ENCODE measurements at regions not wholly inside any gene's neighbourhood (a gene's known extent, or its start where the extent isn't known, plus 50 kb on each side); places are given as distances from the start of the nearest gene placed in this dataset.

DNA sequence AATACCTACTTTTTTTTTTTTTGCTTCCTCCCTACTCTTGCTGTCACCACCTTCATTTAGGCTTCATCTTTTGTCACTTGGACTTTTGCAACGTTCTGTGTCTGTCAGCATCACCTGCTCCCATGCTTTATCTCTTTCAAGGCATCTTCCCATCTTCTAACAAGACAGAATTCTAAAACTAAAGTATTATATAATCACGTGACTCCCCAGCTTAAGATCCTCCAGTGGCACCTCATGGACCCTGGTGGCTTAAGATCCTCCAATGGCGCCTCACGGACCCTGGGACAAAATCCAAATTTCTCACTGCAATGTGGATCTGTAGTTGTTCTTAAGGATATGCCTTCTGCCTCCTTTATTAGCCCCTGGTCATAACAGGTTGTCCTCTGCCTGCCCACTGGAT lies 248.2 kb upstream of the SORL1-AS1 start:
- Histone ChIP-seq H3K4me1 (ENCODE audit: control insufficient read depth in 2 of 2, insufficient read depth in 2 of 2, low read length in 2 of 2) (no peaks in the 10 kb centered on the region), H2AFZ (ENCODE audit: insufficient read depth, low read depth, low read length, poor library complexity, severe bottlenecking) (no peak overlapping the region), H3K4me2 (replicated peaks; ENCODE audit: low read depth, low read length, poor library complexity, severe bottlenecking) (no peak overlapping the region), H3K9me3 (ENCODE audit: control extremely low read depth in 1 of 3, control insufficient read depth in 2 of 3, insufficient read depth in 1 of 3, low read length in 2 of 3) (no peaks in the 10 kb centered on the region), H3K79me2 (ENCODE audit: control insufficient read depth, insufficient read depth, low read length) (no peaks in the 10 kb centered on the region), H3K27ac (ENCODE audit: low read length in 2 of 2) (no peak overlapping the region), H3K36me3 (replicated peaks in 1 of 2; ENCODE audit: control extremely low read depth in 1 of 2, control insufficient read depth in 1 of 2, extremely low read depth in 1 of 2, insufficient read depth in 2 of 2, low read length in 1 of 2) (no peaks in the 10 kb centered on the region), H3K9ac (ENCODE audit: low read length) (no peak overlapping the region), H3K4me3 (ENCODE audit: control extremely low read depth in 1 of 5, extremely low read depth in 1 of 5, insufficient read depth in 1 of 5, low read depth in 2 of 5, low read length in 4 of 5) (no peak overlapping the region), H3K27me3 (replicated peaks in 1 of 4; ENCODE audit: control extremely low read depth in 1 of 4, control insufficient read depth in 3 of 4, insufficient read depth in 4 of 4, low read length in 3 of 4) (peaks cover 0 to 6% (median 3%) of the 10 kb centered on the region in 4 experiments), H4K20me1 (ENCODE audit: control insufficient read depth, insufficient read depth, low read length, poor library complexity, severe bottlenecking) (no peaks in the 10 kb centered on the region)
- H3K4me1 Mint-ChIP-seq = no peaks in the 10 kb centered on the region
- no peaks in the 10 kb centered on the region for H3K9me3 Mint-ChIP-seq (ENCODE audit: insufficient read depth)
- intact Hi-C loops (cut with micrococcal nuclease) = no loop called here
- H3K4me3 Mint-ChIP-seq = no peak overlapping the region
- ChIA-PET CTCF (no interaction called here), POLR2A (no interaction called here)
- TF ChIP-seq EZH2 (IDR thresholded peaks at IDR 0.05; ENCODE audit: borderline replicate concordance, insufficient read depth, low read depth, low read length, poor library complexity, severe bottlenecking) = no peak
- no peak for TF ChIP-seq CTCF (IDR thresholded peaks at IDR 0.05)
- DNase-seq (no peak), ATAC-seq (ENCODE audit: low read depth) (no peak)
- no peak overlapping the region for H3K27ac Mint-ChIP-seq
- 100% methylated on average over 1 of the region's 4 CpGs for WGBS (ENCODE audit: insufficient coverage)
- H3K27me3 Mint-ChIP-seq = peaks cover 47% of the 10 kb centered on the region

DNA sequence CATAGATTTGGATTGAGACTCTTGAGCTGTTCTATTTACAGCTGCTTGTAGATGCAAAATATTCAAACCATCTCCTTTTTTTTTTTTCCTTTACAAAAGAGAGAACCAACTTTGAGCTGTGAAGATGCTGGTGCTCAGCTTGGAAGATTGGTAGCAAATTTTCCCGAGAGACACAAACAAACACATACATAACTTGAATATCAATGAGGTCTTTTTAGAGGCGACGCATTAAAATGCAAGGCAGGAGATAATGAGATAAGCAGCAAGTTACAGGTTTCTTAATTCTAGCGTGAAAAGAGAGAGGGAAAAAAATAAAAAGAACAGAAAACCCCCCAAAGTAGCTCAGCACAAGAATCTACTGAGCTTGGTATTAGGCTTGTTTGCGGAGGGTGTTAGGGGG lies 247.0 kb upstream of the SORL1-AS1 start:
- WGBS (ENCODE audit: insufficient coverage) = no CpG with 5 or more reads among the region's 5 CpGs
- no peak for DNase-seq
- POLR2A ChIA-PET = interaction anchor here (0.5 kb wide), 1 partner anchor 1091 kb away, joined by 9 read pairs; no protein-coding TSS in a partner anchor
- H2AFZ ChIP-seq (ENCODE audit: insufficient read depth, low read depth, low read length, poor library complexity, severe bottlenecking) = no peak overlapping the region
- TF ChIP-seq CTCF (IDR thresholded peaks at IDR 0.05) = no peak
- no peak for TF ChIP-seq EZH2 (IDR thresholded peaks at IDR 0.05; ENCODE audit: borderline replicate concordance, insufficient read depth, low read depth, low read length, poor library complexity, severe bottlenecking)
- no peak overlapping the region for H3K4me3 ChIP-seq (ENCODE audit: control extremely low read depth in 1 of 5, extremely low read depth in 1 of 5, insufficient read depth in 1 of 5, low read depth in 2 of 5, low read length in 4 of 5)
- no peaks in the 10 kb centered on the region for H3K9me3 ChIP-seq (ENCODE audit: control extremely low read depth in 1 of 3, control insufficient read depth in 2 of 3, insufficient read depth in 1 of 3, low read length in 2 of 3)
- H3K27me3 ChIP-seq (replicated peaks in 1 of 4; ENCODE audit: control extremely low read depth in 1 of 4, control insufficient read depth in 3 of 4, insufficient read depth in 4 of 4, low read length in 3 of 4) = peaks cover 0 to 6% (median 3%) of the 10 kb centered on the region in 4 experiments
- intact Hi-C loops (cut with micrococcal nuclease) = no loop called here
- no peak overlapping the region for H3K27ac Mint-ChIP-seq
- CTCF ChIA-PET = no interaction called here
- no peak overlapping the region for H3K27ac ChIP-seq (ENCODE audit: low read length in 2 of 2)
- no peak overlapping the region for H3K4me3 Mint-ChIP-seq
- no peaks in the 10 kb centered on the region for H3K9me3 Mint-ChIP-seq (ENCODE audit: insufficient read depth)
- H3K79me2 ChIP-seq (ENCODE audit: control insufficient read depth, insufficient read depth, low read length) = no peaks in the 10 kb centered on the region
- no peaks in the 10 kb centered on the region for H3K36me3 ChIP-seq (replicated peaks in 1 of 2; ENCODE audit: control extremely low read depth in 1 of 2, control insufficient read depth in 1 of 2, extremely low read depth in 1 of 2, insufficient read depth in 2 of 2, low read length in 1 of 2)
- no peaks in the 10 kb centered on the region for H3K4me1 Mint-ChIP-seq
- peaks cover 51% of the 10 kb centered on the region for H3K27me3 Mint-ChIP-seq
- ATAC-seq (ENCODE audit: low read depth) = no peak
- H3K4me2 ChIP-seq (replicated peaks; ENCODE audit: low read depth, low read length, poor library complexity, severe bottlenecking) = no peak overlapping the region
- no peak overlapping the region for H3K9ac ChIP-seq (ENCODE audit: low read length)
- H3K4me1 ChIP-seq (ENCODE audit: control insufficient read depth in 2 of 2, insufficient read depth in 2 of 2, low read length in 2 of 2) = no peaks in the 10 kb centered on the region
- H4K20me1 ChIP-seq (ENCODE audit: control insufficient read depth, insufficient read depth, low read length, poor library complexity, severe bottlenecking) = no peaks in the 10 kb centered on the region
